ENCODE measurements at regions not wholly inside any gene's neighbourhood (a gene's known extent, or its start where the extent isn't known, plus 50 kb on each side); places are given as distances from the start of the nearest gene placed in this dataset.

DNA sequence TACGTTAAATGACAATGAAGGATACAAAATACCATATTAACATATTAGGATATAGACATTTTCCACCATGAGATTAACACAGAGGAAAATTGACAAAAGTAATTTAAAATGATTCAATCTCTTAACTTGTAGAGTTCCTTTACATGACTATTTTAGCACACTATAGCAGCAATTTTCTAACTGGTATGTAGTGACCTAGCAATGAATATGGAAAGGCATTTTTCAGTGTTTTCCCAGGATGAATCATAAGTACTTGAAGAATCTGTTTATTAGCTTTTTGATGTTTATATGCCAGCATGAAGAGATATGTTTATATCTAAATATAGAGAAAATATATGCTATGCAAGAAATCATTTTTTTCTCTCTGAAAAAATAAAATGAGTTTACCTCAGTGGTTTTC lies 782.5 kb upstream of the CDH10 start:
- TF ChIP-seq, protein P1, sequence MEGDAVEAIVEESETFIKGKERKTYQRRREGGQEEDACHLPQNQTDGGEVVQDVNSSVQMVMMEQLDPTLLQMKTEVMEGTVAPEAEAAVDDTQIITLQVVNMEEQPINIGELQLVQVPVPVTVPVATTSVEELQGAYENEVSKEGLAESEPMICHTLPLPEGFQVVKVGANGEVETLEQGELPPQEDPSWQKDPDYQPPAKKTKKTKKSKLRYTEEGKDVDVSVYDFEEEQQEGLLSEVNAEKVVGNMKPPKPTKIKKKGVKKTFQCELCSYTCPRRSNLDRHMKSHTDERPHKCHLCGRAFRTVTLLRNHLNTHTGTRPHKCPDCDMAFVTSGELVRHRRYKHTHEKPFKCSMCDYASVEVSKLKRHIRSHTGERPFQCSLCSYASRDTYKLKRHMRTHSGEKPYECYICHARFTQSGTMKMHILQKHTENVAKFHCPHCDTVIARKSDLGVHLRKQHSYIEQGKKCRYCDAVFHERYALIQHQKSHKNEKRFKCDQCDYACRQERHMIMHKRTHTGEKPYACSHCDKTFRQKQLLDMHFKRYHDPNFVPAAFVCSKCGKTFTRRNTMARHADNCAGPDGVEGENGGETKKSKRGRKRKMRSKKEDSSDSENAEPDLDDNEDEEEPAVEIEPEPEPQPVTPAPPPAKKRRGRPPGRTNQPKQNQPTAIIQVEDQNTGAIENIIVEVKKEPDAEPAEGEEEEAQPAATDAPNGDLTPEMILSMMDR (IDR thresholded peaks at IDR 0.05 in 8 of 11, conservative IDR thresholded peaks at IDR 0.05 in 3 of 11), result no peak
- no peak for TF ChIP-seq POLR2AphosphoS5 (IDR thresholded peaks at IDR 0.05)
- TF ChIP-seq POLR2A (IDR thresholded peaks at IDR 0.05), result no peak
